IPS DF 6.9 (cell line): ENCODE measurements at regions not wholly inside any gene's neighbourhood (a gene's known extent, or its start where the extent isn't known, plus 50 kb on each side); places are given as distances from the start of the nearest gene placed in this dataset.

Experiments used
- DNase-seq: peaks from one replicate; pipeline ENCODE4 v3.0.0-alpha.2; 2013; ENCODE audit warnings: low read depth, low spot score
- H3K27ac ChIP-seq: one replicate; pipeline ENCODE4 v1.5.1; 2013; ENCODE audit warnings: low read length, control low read depth
- H3K27me3 ChIP-seq: 2 replicates; pipeline ENCODE4 v1.6.1; 2013; ENCODE audit warnings: mild to moderate bottlenecking, low read length; ENCODE audit not compliant: control insufficient read depth, insufficient read depth
- H3K36me3 ChIP-seq: 2 replicates; pipeline ENCODE4 v1.6.1; 2013; ENCODE audit warnings: low read length; ENCODE audit not compliant: control insufficient read depth, insufficient read depth
- H3K4me1 ChIP-seq: 2 replicates; pipeline ENCODE4 v1.6.1; 2013; ENCODE audit warnings: low read length; ENCODE audit not compliant: control insufficient read depth, insufficient read depth
- H3K4me3 ChIP-seq: 2 replicates; pipeline ENCODE4 v1.5.1; 2013; ENCODE audit warnings: mild to moderate bottlenecking, low read length
- H3K9me3 ChIP-seq: 2 replicates; pipeline ENCODE4 v1.6.1; 2013; ENCODE audit warnings: low read length, inconsistent platforms; ENCODE audit not compliant: control insufficient read depth, insufficient read depth
- WGBS: extraction: QIAGEN DNeasy Blood & Tissue Kit; methylation state at CpG from one replicate; pipeline ENCODE4 v1.1.7; 2013; ENCODE audit warnings: mixed read lengths, missing lambda C conversion rate; ENCODE audit not compliant: insufficient read length, insufficient coverage; 5-methylcytosine and 5-hydroxymethylcytosine counted together

DNA sequence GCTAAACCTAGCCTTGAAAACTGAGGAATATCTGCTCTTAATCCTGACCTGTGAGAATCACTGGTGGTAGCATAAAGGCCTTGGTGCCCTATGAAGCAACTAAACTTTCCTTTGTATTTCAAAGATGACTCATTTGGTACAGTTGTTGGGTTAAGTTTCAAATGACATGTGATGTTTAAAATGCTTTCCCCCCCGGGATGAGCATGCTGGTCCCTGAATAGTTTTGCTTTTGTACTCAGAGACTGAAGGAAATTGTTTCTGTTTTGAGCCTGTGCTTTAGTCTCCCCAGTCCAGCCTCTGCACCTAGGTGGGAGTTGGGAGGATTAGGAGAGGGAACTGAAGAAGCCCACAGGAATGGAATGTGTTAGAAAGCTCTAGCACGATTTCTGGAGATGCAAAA, 258.9 kb upstream of the NPY start:
- Histone ChIP-seq H3K4me3 (no peak overlapping the region), H3K36me3 (no peaks in the 10 kb centered on the region), H3K9me3 (no peaks in the 10 kb centered on the region; the same call in 1 of the 2 replicates), H3K27me3 (no peaks in the 10 kb centered on the region), H3K4me1 (no peaks in the 10 kb centered on the region), H3K27ac (no peak overlapping the region)
- no peak for DNase-seq
- WGBS: no CpG with 5 or more reads among the region's 2 CpGs

DNA sequence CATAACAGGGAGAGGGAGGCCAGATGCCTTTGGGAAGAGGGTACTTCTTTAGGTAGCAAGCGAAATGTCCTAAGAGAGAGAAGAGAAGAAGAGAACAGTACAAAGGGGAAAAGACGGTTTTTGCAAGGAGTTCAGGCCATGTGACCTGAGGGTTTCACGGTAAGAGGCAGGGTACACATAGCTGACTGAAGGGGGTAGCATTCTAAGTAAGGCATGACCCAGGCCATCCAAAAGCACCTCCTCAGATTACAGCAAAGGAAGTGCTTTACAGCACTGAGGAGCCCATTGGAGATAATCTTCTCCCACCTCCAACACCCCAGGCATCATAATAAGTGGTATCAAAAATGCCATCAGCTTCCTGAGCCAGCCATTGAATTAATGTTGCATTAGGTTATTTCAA, 258.2 kb upstream of the NPY start:
- no peaks in the 10 kb centered on the region for H3K36me3 ChIP-seq
- WGBS: no CpG with 5 or more reads among the region's 3 CpGs
- no peak overlapping the region for H3K27ac ChIP-seq
- DNase-seq: no peak
- no peaks in the 10 kb centered on the region for H3K27me3 ChIP-seq
- no peaks in the 10 kb centered on the region for H3K4me1 ChIP-seq
- H3K9me3 ChIP-seq: no peaks in the 10 kb centered on the region; the same call in 1 of the 2 replicates
- no peak overlapping the region for H3K4me3 ChIP-seq

DNA sequence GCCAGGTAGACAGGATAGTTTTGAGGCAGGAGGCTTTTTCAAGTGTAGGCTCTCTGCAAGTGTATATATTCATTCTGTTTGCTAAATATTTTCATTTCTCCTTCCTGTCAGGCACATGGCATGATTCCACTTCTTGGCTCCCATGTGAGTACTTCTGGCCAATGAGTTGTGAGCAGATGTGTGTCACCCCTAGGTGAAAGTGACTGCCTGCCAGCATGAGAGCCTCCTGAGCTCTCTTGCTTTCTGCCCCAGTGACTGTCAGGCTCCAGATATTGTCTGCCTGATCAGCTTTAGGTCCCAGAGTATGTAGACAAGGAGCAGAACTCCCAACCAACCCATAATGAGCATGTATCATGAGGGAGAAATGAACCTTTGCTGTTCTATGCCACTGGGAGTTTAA, 257.6 kb upstream of the NPY start:
- H3K4me3 ChIP-seq: no peak overlapping the region
- no peaks in the 10 kb centered on the region for H3K36me3 ChIP-seq
- DNase-seq: no peak

DNA sequence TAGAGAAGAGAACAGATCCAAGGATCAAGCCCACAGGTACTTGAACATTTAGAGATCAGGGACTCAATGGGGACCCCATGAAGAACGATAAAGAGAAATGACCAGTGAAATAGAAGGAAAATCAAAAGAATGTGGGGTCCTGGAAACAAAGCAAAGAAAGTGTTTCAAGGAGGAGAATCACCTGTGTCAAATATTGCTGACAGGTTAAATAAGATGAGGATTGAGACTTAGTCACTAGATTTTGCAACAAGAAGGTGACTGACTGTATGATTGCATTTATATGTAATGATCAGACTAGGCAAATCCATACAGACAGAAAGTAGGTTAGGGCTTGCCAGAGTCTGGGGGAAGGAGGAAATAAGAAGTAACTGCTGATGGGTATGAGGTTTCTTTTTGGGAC, 254.9 kb upstream of the NPY start:
- H3K9me3 ChIP-seq: no peaks in the 10 kb centered on the region; the same call in 1 of the 2 replicates
- H3K4me3 ChIP-seq: no peak overlapping the region
- no peaks in the 10 kb centered on the region for H3K4me1 ChIP-seq
- no peaks in the 10 kb centered on the region for H3K27me3 ChIP-seq
- H3K27ac ChIP-seq: no peak overlapping the region
- WGBS: no CpG with 5 or more reads among the region's 1 CpG
- no peaks in the 10 kb centered on the region for H3K36me3 ChIP-seq
- no peak for DNase-seq

More for the DNA sequence above, 257.6 kb upstream of the NPY start:
- H3K9me3 ChIP-seq: no peaks in the 10 kb centered on the region; the same call in 1 of the 2 replicates
- no peaks in the 10 kb centered on the region for H3K4me1 ChIP-seq
- no peak overlapping the region for H3K27ac ChIP-seq
- H3K27me3 ChIP-seq: no peaks in the 10 kb centered on the region

DNA sequence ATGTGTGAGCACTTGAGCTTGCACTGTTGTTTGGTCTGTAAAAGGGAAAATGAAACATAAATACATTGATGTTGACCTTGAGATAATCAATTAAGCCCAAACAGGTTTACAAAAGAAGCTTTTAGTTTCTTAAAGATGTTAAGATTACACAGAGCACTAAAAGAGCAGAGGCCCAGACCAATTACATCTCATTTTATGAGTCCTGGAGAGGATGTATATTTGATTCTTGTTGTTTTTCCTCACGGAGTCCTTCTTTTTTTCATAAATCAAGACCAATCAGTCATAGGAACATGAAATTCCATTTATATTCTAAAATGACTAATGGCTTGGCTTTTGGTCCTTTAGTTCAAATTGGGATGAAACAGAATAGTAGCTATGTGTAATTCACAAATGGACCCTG, 249.7 kb upstream of the NPY start:
- no peak for DNase-seq
- Histone ChIP-seq H3K9me3 (no peaks in the 10 kb centered on the region; the same call in 1 of the 2 replicates), H3K27ac (no peak overlapping the region), H3K4me1 (no peaks in the 10 kb centered on the region), H3K4me3 (no peak overlapping the region), H3K27me3 (no peaks in the 10 kb centered on the region), H3K36me3 (no peaks in the 10 kb centered on the region)
- WGBS: no CpG with 5 or more reads among the region's 1 CpG

DNA sequence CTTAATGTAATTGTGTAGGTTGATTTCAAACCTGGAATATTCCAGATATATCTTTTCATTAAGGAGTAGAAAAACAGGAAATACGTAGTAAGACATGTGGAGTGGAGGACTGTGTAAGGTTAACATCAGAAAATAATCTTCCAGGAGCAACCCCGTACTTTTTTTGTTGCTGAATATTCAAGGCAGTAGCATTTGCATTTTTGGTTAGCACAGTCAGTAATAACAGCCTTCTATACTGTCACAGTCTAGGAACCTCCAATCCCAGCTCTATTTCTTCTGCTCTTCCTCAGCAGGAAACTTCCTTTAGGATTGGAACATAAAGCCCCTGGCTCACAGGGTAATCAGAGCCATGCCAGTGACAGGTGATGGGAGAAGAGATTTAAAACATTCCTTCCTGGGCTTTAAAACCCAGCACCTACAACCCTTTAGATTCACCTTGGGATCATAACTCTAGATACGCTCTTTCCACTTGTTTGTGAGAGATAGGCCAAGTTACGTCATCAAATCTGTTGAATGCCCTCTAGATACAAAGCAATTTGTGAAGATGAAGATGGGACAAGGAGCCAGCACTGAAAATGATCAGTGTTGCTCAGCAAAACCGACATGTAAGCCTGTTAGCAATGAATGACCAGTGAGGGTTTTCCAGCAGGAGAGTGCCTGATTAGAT, 248.5 kb upstream of the NPY start:
- Histone ChIP-seq H3K9me3 (no peaks in the 10 kb centered on the region), H3K27ac (no peak overlapping the region), H3K4me1 (no peaks in the 10 kb centered on the region), H3K4me3 (no peak overlapping the region), H3K27me3 (no peaks in the 10 kb centered on the region), H3K36me3 (no peaks in the 10 kb centered on the region)
- no CpG with 5 or more reads among the region's 5 CpGs for WGBS
- no peak for DNase-seq

DNA sequence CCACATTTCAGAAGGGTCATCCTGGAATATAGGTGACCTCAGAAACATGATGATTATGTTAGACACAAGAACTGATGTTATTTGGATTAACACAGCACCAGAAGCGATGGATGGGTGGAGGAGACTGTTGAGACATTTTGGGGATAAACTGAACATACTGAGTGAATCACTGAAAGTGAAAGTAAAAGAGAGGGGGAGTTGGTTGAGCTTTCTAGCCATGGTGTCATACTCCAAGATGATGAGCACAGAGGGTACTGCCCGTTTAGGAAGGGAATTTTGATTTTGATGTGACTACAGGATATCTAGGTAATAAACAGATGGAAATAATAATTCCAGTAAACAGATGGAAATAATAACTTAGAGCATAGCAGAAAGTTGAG, 248.0 kb upstream of the NPY start:
- Histone ChIP-seq H3K27ac (no peak overlapping the region), H3K9me3 (no peaks in the 10 kb centered on the region), H3K27me3 (no peaks in the 10 kb centered on the region), H3K4me3 (no peak overlapping the region), H3K4me1 (no peaks in the 10 kb centered on the region), H3K36me3 (no peaks in the 10 kb centered on the region)
- no peak for DNase-seq
- no CpG with 5 or more reads among the region's 2 CpGs for WGBS

DNA sequence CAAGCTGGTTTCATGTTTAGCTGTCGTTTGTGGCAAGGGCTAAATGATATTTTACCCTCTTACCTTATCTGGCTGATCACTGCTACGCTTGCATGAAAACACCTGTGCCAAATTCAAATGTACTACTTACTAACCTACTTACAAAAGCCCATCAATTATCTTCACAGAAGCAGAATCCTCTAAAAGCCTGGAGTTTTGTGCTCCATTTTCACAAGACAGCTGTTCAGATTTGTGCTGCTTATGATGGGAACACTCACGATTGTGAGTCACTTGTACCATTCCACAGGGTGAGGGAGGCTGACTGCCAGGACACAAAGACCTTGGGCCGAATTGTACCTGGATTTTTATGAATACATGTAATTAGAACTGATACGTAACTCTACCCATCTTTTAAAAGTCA, 245.0 kb upstream of the NPY start:
- Histone ChIP-seq H3K4me3 (no peak overlapping the region), H3K27me3 (no peaks in the 10 kb centered on the region), H3K36me3 (no peaks in the 10 kb centered on the region), H3K4me1 (no peaks in the 10 kb centered on the region), H3K9me3 (no peaks in the 10 kb centered on the region), H3K27ac (no peak overlapping the region)
- no peak for DNase-seq
- WGBS: no CpG with 5 or more reads among the region's 5 CpGs

DNA sequence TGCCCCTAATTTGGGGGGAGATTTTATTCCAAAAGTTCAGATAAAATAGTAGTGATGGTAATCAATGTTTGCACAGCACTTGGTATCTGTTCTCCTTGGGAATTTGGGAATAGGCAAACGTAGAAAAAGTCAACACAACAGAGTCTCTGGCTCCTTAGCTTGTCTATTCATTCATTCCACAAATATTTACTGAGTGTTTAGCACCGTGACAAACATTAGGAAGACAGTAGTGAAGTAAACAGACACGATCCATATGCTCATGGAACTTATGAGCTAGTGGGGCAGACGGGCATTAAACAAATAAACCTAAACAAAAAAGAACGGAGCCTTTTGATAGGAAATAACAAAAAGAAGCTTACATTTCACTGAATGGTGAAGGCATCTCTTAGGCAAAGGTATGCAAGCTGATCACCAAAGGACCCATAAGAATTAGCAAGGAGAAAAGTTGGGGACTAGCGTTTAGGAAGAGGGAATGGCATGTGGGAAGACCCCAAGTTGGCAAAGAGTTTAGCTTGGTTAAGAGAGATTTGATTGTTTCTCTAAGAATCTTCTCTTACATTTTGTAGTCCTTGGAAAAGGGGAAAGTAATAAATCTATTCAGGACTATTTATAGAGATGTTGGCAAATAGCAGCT, 243.9 kb upstream of the NPY start:
- H3K9me3 ChIP-seq: peaks cover 2% of the 10 kb centered on the region; the same call in 1 of the 2 replicates
- no peak for DNase-seq
- H3K27ac ChIP-seq: no peak overlapping the region
- no peak overlapping the region for H3K4me3 ChIP-seq
- H3K4me1 ChIP-seq: no peaks in the 10 kb centered on the region
- no CpG with 5 or more reads among the region's 6 CpGs for WGBS
- H3K27me3 ChIP-seq: no peaks in the 10 kb centered on the region
- H3K36me3 ChIP-seq: no peaks in the 10 kb centered on the region

DNA sequence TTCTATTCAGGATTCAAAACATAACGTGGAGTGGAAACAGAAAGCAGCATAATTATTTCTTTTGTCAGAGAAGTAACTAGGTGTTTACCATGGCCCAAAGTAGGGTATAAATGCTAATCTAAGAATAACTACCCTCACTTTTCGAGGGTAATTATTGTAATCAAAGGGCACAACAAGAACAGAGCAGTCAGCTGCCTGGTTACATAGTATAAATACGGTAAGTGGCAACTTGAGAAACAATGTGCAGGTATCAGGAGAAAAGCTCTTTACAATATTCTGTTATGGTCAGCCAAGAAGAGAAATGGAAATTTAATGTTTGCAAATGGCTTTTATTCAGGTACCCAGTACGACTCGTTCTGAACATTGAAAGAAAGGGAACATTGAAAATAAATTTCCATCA, 242.0 kb upstream of the NPY start:
- DNase-seq: no peak
- Histone ChIP-seq H3K4me1 (no peaks in the 10 kb centered on the region), H3K36me3 (no peaks in the 10 kb centered on the region), H3K9me3 (peaks cover 2% of the 10 kb centered on the region; the same call in 1 of the 2 replicates), H3K27me3 (no peaks in the 10 kb centered on the region), H3K4me3 (no peak overlapping the region), H3K27ac (no peak overlapping the region)
- WGBS: no CpG with 5 or more reads among the region's 5 CpGs

DNA sequence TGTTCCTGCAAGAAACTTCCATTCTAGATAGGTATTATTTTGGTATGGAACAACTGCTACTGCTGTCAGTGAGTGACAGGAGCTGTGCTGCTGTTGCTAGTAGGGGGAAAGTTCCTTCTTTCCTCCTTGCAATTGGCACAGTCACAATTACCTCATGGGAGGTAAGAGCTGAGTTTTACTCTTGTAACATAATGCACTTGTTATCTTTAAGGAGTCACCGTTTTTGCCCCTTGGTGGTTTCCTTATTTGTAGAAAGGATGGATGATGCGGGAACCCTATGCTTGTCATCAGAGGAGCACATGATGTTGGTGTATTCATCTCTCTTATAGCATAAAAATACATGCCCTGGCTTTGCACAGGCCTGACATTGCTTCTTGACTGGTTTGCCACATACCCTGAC, 234.7 kb upstream of the NPY start:
- no CpG with 5 or more reads among the region's 2 CpGs for WGBS
- no peak overlapping the region for H3K27ac ChIP-seq
- DNase-seq: no peak

More for the DNA sequence above, 234.7 kb upstream of the NPY start:
- Histone ChIP-seq H3K27me3 (no peaks in the 10 kb centered on the region), H3K9me3 (peaks cover 2% of the 10 kb centered on the region; the same call in 1 of the 2 replicates), H3K36me3 (no peaks in the 10 kb centered on the region), H3K4me1 (no peaks in the 10 kb centered on the region), H3K4me3 (no peak overlapping the region)
